SU-DHL-6 (cell line): ENCODE measurements at regions not wholly inside any gene's neighbourhood (a gene's known extent, or its start where the extent isn't known, plus 50 kb on each side); places are given as distances from the start of the nearest gene placed in this dataset.

ENCODE experiments used
- H2AFZ ChIP-seq: fragments of 200-600 bp; sonication (generic); 2 replicates; pipeline ENCODE4 v1.6.1; 2014; ENCODE audit warnings: low read depth, mild to moderate bottlenecking, moderate library complexity, mixed read lengths, antibody characterized with exemption, low read length; ENCODE audit not compliant: severe bottlenecking
- H3F3A ChIP-seq: fragments of 200-600 bp; shearing (Covaris generic); 2 replicates; pipeline ENCODE4 v1.6.0; 2016; ENCODE audit warnings: antibody characterized with exemption, mild to moderate bottlenecking; ENCODE audit not compliant: insufficient read depth
- H3K27ac ChIP-seq: fragments of 200-600 bp; sonication (generic); 2 replicates; pipeline ENCODE4 v1.5.1; 2016; ENCODE audit warnings: low read depth, mild to moderate bottlenecking, low read length, moderate library complexity, mixed read lengths
- H3K27me3 ChIP-seq: fragments of 200-600 bp; sonication (generic), shearing (Covaris generic); 2 replicates; pipeline ENCODE4 v1.6.0; 2014; ENCODE audit warnings: mild to moderate bottlenecking, low read length
- H3K36me3 ChIP-seq: fragments of 200-600 bp; sonication (generic); 2 replicates; pipeline ENCODE4 v1.6.1; 2014; ENCODE audit warnings: mild to moderate bottlenecking, low read length, mixed read lengths
- H3K4me2 ChIP-seq: fragments of 300-600, 200-600 bp; shearing (Covaris generic), sonication (generic); 2 replicates; pipeline ENCODE4 v1.6.0; 2014; ENCODE audit warnings: low read length, low read depth, mild to moderate bottlenecking; ENCODE audit not compliant: poor library complexity, severe bottlenecking
- H3K4me3 ChIP-seq: fragments of 200-600 bp; sonication (generic); 2 replicates; pipeline ENCODE4 v1.5.1; 2014; ENCODE audit warnings: antibody characterized with exemption, low read length, mild to moderate bottlenecking, mixed read lengths; ENCODE audit not compliant: insufficient read depth, poor library complexity, severe bottlenecking
- H3K79me2 ChIP-seq: fragments of 200-600 bp; sonication (generic); 2 replicates; pipeline ENCODE4 v1.6.1; 2014; ENCODE audit warnings: mild to moderate bottlenecking, low read length, moderate library complexity; ENCODE audit not compliant: insufficient read depth
- H3K9ac ChIP-seq: fragments of 200-600 bp; sonication (generic); 2 replicates; pipeline ENCODE4 v1.7.0; 2014; ENCODE audit warnings: mild to moderate bottlenecking, low read length
- H3K9me2 ChIP-seq: fragments of 200-600 bp; sonication (generic); replicated peaks from 2 replicates; pipeline ENCODE4 v1.6.1; 2014; ENCODE audit warnings: low read length; ENCODE audit not compliant: insufficient read depth
- H3K9me3 ChIP-seq: fragments of 200-600 bp; sonication (generic); 2 replicates; pipeline ENCODE4 v1.6.1; 2014; ENCODE audit warnings: low read length, mixed read lengths; ENCODE audit not compliant: insufficient read depth
- H4K20me1 ChIP-seq: fragments of 200-600 bp; sonication (generic); 2 replicates; pipeline ENCODE4 v1.6.1; 2014; ENCODE audit warnings: low read depth, mild to moderate bottlenecking, antibody characterized with exemption, low read length, moderate library complexity, mixed read lengths
- EZH2phosphoT487 ChIP-seq: fragments of 200-600 bp; sonication (generic), shearing (Covaris generic); conservative IDR thresholded peaks from 2 replicates; pipeline ENCODE4 v1.6.1; 2018; ENCODE audit warnings: mild to moderate bottlenecking, antibody characterized with exemption, low read length, moderate library complexity, mixed read lengths
- TF ChIP-seq, protein P1 (sequence below): fragments of 200-600 bp; sonication (generic); IDR thresholded peaks from one replicate; pipeline ENCODE4 v1.5.1; 2017; ENCODE audit warnings: antibody characterized with exemption, mild to moderate bottlenecking, low read length, moderate library complexity; ENCODE audit not compliant: insufficient read depth, poor library complexity, severe bottlenecking

DNA sequence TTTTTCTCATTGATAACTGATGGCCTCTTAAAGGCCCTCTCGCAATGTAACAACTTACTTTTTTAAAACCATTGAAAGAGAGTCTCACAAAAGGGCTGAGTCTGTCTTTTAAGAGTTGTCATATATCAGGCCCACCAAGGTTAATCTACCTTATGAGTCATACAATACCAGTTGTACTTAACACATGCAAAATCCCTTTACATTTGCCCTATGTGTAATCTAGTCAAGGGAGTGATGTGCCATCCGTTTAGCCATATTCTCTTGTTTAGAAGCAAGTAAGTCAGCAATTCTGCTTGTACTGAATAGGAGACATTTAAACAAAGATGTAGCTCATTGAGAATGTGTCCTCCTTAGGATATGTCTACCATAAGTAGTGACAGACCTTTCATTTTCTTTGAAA is 143.7 kb downstream of the TENT5A start:
- no peak overlapping the region for H3K4me3 ChIP-seq
- H3K79me2 ChIP-seq, result no peaks in the 10 kb centered on the region
- no peak overlapping the region for H3K4me2 ChIP-seq
- H4K20me1 ChIP-seq, result no peaks in the 10 kb centered on the region
- H3K9me2 ChIP-seq, result no peaks in the 10 kb centered on the region
- H3K9me3 ChIP-seq, result no peaks in the 10 kb centered on the region
- no peaks in the 10 kb centered on the region for H3F3A ChIP-seq
- no peak overlapping the region for H3K9ac ChIP-seq
- H3K27me3 ChIP-seq, result no peaks in the 10 kb centered on the region
- no peak overlapping the region for H2AFZ ChIP-seq
- TF ChIP-seq EZH2phosphoT487, result no peak
- TF ChIP-seq, protein P1, sequence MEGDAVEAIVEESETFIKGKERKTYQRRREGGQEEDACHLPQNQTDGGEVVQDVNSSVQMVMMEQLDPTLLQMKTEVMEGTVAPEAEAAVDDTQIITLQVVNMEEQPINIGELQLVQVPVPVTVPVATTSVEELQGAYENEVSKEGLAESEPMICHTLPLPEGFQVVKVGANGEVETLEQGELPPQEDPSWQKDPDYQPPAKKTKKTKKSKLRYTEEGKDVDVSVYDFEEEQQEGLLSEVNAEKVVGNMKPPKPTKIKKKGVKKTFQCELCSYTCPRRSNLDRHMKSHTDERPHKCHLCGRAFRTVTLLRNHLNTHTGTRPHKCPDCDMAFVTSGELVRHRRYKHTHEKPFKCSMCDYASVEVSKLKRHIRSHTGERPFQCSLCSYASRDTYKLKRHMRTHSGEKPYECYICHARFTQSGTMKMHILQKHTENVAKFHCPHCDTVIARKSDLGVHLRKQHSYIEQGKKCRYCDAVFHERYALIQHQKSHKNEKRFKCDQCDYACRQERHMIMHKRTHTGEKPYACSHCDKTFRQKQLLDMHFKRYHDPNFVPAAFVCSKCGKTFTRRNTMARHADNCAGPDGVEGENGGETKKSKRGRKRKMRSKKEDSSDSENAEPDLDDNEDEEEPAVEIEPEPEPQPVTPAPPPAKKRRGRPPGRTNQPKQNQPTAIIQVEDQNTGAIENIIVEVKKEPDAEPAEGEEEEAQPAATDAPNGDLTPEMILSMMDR, result no peak
- H3K27ac ChIP-seq, result no peak overlapping the region
- H3K36me3 ChIP-seq, result no peaks in the 10 kb centered on the region

DNA sequence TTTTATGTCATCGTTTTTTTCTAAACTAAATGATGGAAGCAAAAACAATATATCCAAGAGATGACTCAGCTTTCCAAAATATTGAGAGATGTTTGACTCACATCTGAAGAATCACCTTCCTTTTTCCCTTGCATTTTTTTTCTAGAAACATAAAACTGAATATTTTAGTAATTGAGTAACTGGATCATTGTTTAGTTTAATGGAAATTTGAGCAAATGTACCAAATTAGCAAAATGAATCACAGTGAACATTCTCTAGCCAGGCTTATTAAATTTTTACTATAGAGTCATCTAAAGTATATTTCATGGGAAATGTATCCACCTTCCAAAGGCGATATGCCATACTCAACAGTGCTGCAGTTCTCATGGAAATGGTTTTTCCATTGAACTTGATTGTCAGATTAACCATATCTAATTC is 145.5 kb downstream of the TENT5A start:
- Histone ChIP-seq H3K9ac (no peak overlapping the region), H3K4me2 (no peak overlapping the region), H3K27ac (no peak overlapping the region), H3K9me3 (no peaks in the 10 kb centered on the region), H3K27me3 (no peaks in the 10 kb centered on the region), H4K20me1 (no peaks in the 10 kb centered on the region), H3K9me2 (no peaks in the 10 kb centered on the region), H3K36me3 (no peaks in the 10 kb centered on the region), H3F3A (no peaks in the 10 kb centered on the region), H3K79me2 (no peaks in the 10 kb centered on the region), H3K4me3 (no peak overlapping the region), H2AFZ (no peak overlapping the region)
- TF ChIP-seq EZH2phosphoT487, result no peak
- TF ChIP-seq, protein P1, result no peak

DNA sequence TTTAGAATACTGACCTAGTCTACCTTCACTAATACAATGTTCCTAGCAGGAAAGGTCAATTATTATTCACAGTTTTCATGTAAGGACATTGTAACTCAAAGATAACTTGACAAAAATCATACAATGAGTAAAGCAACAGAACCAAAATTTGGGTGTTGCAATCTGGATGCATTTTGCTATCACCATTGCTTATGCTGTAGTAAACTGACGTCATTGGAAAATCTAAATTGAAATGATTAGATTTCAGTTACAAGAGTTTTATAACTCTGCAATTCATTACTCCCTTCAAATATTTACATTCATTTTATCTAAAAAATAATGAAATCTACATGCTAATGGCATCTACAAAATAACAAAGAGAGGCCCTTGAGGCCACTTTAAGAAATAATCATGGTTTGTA is 147.0 kb downstream of the TENT5A start:
- Histone ChIP-seq H3K79me2 (no peaks in the 10 kb centered on the region), H3F3A (no peaks in the 10 kb centered on the region), H3K36me3 (no peaks in the 10 kb centered on the region), H3K27ac (no peak overlapping the region), H3K9me2 (no peaks in the 10 kb centered on the region), H3K27me3 (no peaks in the 10 kb centered on the region), H3K9me3 (no peaks in the 10 kb centered on the region), H4K20me1 (no peaks in the 10 kb centered on the region), H3K9ac (no peak overlapping the region), H3K4me2 (no peak overlapping the region), H3K4me3 (no peak overlapping the region), H2AFZ (no peak overlapping the region)
- TF ChIP-seq, protein P1, result no peak
- TF ChIP-seq EZH2phosphoT487, result no peak
